Kidney (tissue), 13 donors: ENCODE measurements at regions not wholly inside any gene's neighbourhood (a gene's known extent, or its start where the extent isn't known, plus 50 kb on each side); places are given as distances from the start of the nearest gene placed in this dataset.

Source experiments
- DNase-seq, 5 donors: peaks; one replicate each; pipeline ENCODE4 v3.0.0-alpha.2; 2013 to 2020
- FAIRE-seq: peaks from 2 replicates; lab custom pipeline; 2012; peaks lifted over from hg19 to GRCh38; lab: Jason Lieb, UNC
- H3K27ac ChIP-seq, 2 donors: one replicate each; pipeline ENCODE4 v1.7.0; 2013; ENCODE audit warnings: low read depth in 2 of 2, low read length in 2 of 2, inconsistent platforms in 1 of 2
- H3K27me3 ChIP-seq: one replicate; pipeline ENCODE4 v1.7.1; 2013; ENCODE audit warnings: low read length, inconsistent platforms; ENCODE audit not compliant: control insufficient read depth, insufficient read depth
- H3K36me3 ChIP-seq, 3 donors: one replicate each; pipeline versions ENCODE4 v1.7.0 to v1.7.1; 2013; ENCODE audit warnings: low read length in 3 of 3, control low read depth in 1 of 3, inconsistent platforms in 1 of 3; ENCODE audit not compliant: insufficient read depth in 3 of 3, control insufficient read depth in 2 of 3
- H3K4me1 ChIP-seq, 3 donors: one replicate each; pipeline versions ENCODE4 v1.7.0 to v1.7.1; 2013; ENCODE audit warnings: low read length in 3 of 3, inconsistent platforms in 1 of 3, low read depth in 1 of 3; ENCODE audit not compliant: control insufficient read depth in 2 of 3, insufficient read depth in 2 of 3
- H3K4me3 ChIP-seq, 3 donors: one replicate each; pipeline versions ENCODE4 v1.7.0 to v1.8.1; 2013; ENCODE audit warnings: low read length in 3 of 3, control low read depth in 1 of 3, inconsistent platforms in 1 of 3
- H3K9ac ChIP-seq, 3 donors: one replicate each; pipeline versions ENCODE4 v1.7.0 to v1.7.1; 2013; ENCODE audit warnings: low read length in 3 of 3, control low read depth in 1 of 3, inconsistent platforms in 1 of 3
- H3K9me3 ChIP-seq, 3 donors: one replicate each; pipeline versions ENCODE4 v1.7.0 to v1.7.1; 2013; ENCODE audit warnings: low read length in 3 of 3, control low read depth in 1 of 3, inconsistent platforms in 1 of 3; ENCODE audit not compliant: control insufficient read depth in 2 of 3, insufficient read depth in 1 of 3
- CTCF ChIP-seq: IDR thresholded peaks from 3 replicates; pipeline ENCODE4 v1.5.1; 2012; ENCODE audit warnings: mild to moderate bottlenecking, moderate library complexity, borderline replicate concordance; ENCODE audit not compliant: insufficient read depth; ENCODE audit errors: extremely low read depth
- intact Hi-C: fragments of 100-400 bp; cut with DNase I; formaldehyde crosslinking; loops from one replicate; pipeline ENCODE4 v1.11.1; 2022
- donor health status: control.
- donor health status: control.
- donor health status: control.
- donor health status: control.
- donor health status: control.
- donor health status: DM: yes; HTN: yes; CAD: no.
- donor health status: Normal renal cell carcinoma (clear cell type).

GRCh38 chr6:6844530-6844929 lies 256.0 kb downstream of the LY86 start:
- no peak overlapping the region for H3K9ac ChIP-seq
- H3K36me3 ChIP-seq = no peaks in the 10 kb centered on the region
- intact Hi-C loops = no loop called here
- no peak for DNase-seq
- no peaks in the 10 kb centered on the region for H3K4me1 ChIP-seq
- H3K27ac ChIP-seq = no peak overlapping the region
- no peak for TF ChIP-seq CTCF
- no peaks in the 10 kb centered on the region for H3K9me3 ChIP-seq
- no peak overlapping the region for H3K4me3 ChIP-seq
- no peaks in the 10 kb centered on the region for H3K27me3 ChIP-seq
- no peak for FAIRE-seq

- intact Hi-C loops = no loop called here
- Histone ChIP-seq H3K9ac (no peak overlapping the region), H3K27ac (no peak overlapping the region), H3K36me3 (no peaks in the 10 kb centered on the region), H3K4me3 (no peak overlapping the region), H3K9me3 (no peaks in the 10 kb centered on the region), H3K4me1 (no peaks in the 10 kb centered on the region), H3K27me3 (no peaks in the 10 kb centered on the region)
- FAIRE-seq (no peak), DNase-seq (no peak)
- no peak for TF ChIP-seq CTCF
These were observed 257.1 kb downstream of the LY86 start for GRCh38 chr6:6845603-6846002.

- H3K9me3 ChIP-seq = peaks cover 0 to 4% (median 0%) of the 10 kb centered on the region in 3 donors
- no peak for DNase-seq
- no peaks in the 10 kb centered on the region for H3K36me3 ChIP-seq
- no peak overlapping the region for H3K27ac ChIP-seq
- intact Hi-C loops = no loop called here
- peaks cover 0 to 4% (median 0%) of the 10 kb centered on the region in 3 donors for H3K4me1 ChIP-seq
- no peak for TF ChIP-seq CTCF
- H3K27me3 ChIP-seq = no peaks in the 10 kb centered on the region
- no peak for FAIRE-seq
- H3K4me3 ChIP-seq = no peak overlapping the region
- no peak overlapping the region for H3K9ac ChIP-seq
These were observed 259.1 kb downstream of the LY86 start for GRCh38 chr6:6847591-6847990.
